ENCODE measurements at regions not wholly inside any gene's neighbourhood (a gene's known extent, or its start where the extent isn't known, plus 50 kb on each side); places are given as distances from the start of the nearest gene placed in this dataset.

DNA sequence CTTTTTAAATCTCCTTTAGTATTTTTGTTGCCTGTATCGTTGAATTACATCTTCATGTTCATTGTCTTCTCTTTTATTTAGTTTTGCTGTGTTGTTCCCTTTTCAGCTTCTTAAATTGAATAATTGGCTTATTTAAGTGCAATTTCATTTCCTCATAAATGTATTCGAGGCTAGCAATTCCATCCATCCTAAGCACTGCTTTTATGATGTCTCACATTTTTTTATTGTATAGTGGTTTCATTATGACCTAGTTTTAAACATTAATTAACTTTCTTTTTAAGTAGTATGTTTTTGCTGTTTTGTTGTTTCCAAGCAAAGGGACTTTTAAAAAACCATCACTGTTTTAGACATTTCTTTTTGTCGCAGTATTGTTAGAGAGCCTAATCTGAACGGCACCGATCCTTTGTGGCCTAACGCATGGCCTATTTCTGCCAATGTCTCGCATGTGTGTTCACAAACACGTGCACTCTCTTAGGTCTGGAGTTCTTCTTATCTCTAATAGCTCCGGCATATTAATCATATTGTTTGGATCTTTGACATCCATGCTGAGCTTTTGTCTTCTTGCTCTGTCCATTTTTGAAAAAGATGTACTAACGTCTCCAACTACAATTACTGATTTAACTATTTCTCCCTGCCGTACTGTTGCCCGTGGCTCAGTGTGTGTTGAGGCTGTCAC lies 59.6 kb upstream of the ZNF516 start:
- FAIRE-seq = no peak

GRCh38 chr18:76553715-76554546 lies 58.9 kb upstream of the ZNF516 start:
- Histone ChIP-seq H3K27me3 (ENCODE audit: control insufficient read depth, insufficient read depth, low read length) (no peaks in the 10 kb centered on the region), H3K4me3 (ENCODE audit: low read depth, low read length) (no peak overlapping the region), H3K36me3 (ENCODE audit: control insufficient read depth, insufficient read depth, low read length) (no peaks in the 10 kb centered on the region)
- DNase-seq (ENCODE audit: low read depth) (peak; percentile 91), FAIRE-seq (no peak)
- TF ChIP-seq, protein P1, sequence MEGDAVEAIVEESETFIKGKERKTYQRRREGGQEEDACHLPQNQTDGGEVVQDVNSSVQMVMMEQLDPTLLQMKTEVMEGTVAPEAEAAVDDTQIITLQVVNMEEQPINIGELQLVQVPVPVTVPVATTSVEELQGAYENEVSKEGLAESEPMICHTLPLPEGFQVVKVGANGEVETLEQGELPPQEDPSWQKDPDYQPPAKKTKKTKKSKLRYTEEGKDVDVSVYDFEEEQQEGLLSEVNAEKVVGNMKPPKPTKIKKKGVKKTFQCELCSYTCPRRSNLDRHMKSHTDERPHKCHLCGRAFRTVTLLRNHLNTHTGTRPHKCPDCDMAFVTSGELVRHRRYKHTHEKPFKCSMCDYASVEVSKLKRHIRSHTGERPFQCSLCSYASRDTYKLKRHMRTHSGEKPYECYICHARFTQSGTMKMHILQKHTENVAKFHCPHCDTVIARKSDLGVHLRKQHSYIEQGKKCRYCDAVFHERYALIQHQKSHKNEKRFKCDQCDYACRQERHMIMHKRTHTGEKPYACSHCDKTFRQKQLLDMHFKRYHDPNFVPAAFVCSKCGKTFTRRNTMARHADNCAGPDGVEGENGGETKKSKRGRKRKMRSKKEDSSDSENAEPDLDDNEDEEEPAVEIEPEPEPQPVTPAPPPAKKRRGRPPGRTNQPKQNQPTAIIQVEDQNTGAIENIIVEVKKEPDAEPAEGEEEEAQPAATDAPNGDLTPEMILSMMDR (IDR thresholded peaks at IDR 0.05; ENCODE audit: insufficient read depth, low read length, severe bottlenecking) = no peak

More for the DNA sequence above, 59.6 kb upstream of the ZNF516 start:
- no peak for DNase-seq (ENCODE audit: low read depth)
- Histone ChIP-seq H3K27me3 (ENCODE audit: control insufficient read depth, insufficient read depth, low read length) (no peaks in the 10 kb centered on the region), H3K4me3 (ENCODE audit: low read depth, low read length) (no peak overlapping the region), H3K36me3 (ENCODE audit: control insufficient read depth, insufficient read depth, low read length) (no peaks in the 10 kb centered on the region)
- TF ChIP-seq, protein P1 (IDR thresholded peaks at IDR 0.05; ENCODE audit: insufficient read depth, low read length, severe bottlenecking) = no peak

GRCh38 chr18:76548541-76548940 lies 53.5 kb upstream of the ZNF516 start:
- FAIRE-seq (no peak), DNase-seq (ENCODE audit: low read depth) (no peak)
- H3K27me3 ChIP-seq (ENCODE audit: control insufficient read depth, insufficient read depth, low read length) = no peaks in the 10 kb centered on the region
- H3K4me3 ChIP-seq (ENCODE audit: low read depth, low read length) = no peak overlapping the region
- no peaks in the 10 kb centered on the region for H3K36me3 ChIP-seq (ENCODE audit: control insufficient read depth, insufficient read depth, low read length)
- TF ChIP-seq, protein P1 (IDR thresholded peaks at IDR 0.05; ENCODE audit: insufficient read depth, low read length, severe bottlenecking) = no peak

DNA sequence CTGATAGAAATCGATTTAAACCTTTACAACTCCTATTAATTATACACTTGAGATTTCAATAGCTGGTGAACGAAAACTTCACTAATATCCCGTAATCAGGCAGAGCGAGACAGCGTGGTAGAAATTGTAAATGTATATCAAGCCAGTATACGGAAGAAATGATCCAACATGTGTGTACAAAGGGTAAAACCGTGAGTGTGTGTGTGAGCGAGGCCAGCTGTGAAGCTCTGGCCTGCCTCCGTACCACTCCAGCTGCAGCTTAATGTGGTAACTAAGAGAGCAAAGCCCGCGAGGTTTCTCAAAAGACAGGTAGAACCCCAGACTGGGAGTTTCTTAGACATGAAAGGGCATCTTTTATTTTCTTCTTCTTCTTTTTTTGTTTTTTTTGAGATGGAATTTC lies 52.3 kb upstream of the ZNF516 start:
- FAIRE-seq (no peak), DNase-seq (ENCODE audit: low read depth) (no peak)
- no peaks in the 10 kb centered on the region for H3K27me3 ChIP-seq (ENCODE audit: control insufficient read depth, insufficient read depth, low read length)
- no peak overlapping the region for H3K4me3 ChIP-seq (ENCODE audit: low read depth, low read length)
- H3K36me3 ChIP-seq (ENCODE audit: control insufficient read depth, insufficient read depth, low read length) = no peaks in the 10 kb centered on the region
- TF ChIP-seq, protein P1 (IDR thresholded peaks at IDR 0.05; ENCODE audit: insufficient read depth, low read length, severe bottlenecking) = no peak

GRCh38 chr18:76546436-76546835 lies 51.4 kb upstream of the ZNF516 start:
- no peak overlapping the region for H3K4me3 ChIP-seq (ENCODE audit: low read depth, low read length)
- no peak for FAIRE-seq
- DNase-seq (ENCODE audit: low read depth) = no peak
- TF ChIP-seq, protein P1 (IDR thresholded peaks at IDR 0.05; ENCODE audit: insufficient read depth, low read length, severe bottlenecking) = no peak
- H3K36me3 ChIP-seq (ENCODE audit: control insufficient read depth, insufficient read depth, low read length) = no peaks in the 10 kb centered on the region
- no peaks in the 10 kb centered on the region for H3K27me3 ChIP-seq (ENCODE audit: control insufficient read depth, insufficient read depth, low read length)
